Mesenchymal stem cell (in vitro differentiated cells and primary cell): ENCODE measurements at regions not wholly inside any gene's neighbourhood (a gene's known extent, or its start where the extent isn't known, plus 50 kb on each side); places are given as distances from the start of the nearest gene placed in this dataset.

Experiments used
- DNase-seq: peaks from one replicate; pipeline ENCODE4 v3.0.0-alpha.2; 2013
- H2AFZ ChIP-seq: one replicate; pipeline ENCODE4 v1.6.1; 2013; ENCODE audit warnings: low read depth, mild to moderate bottlenecking, control low read depth, inconsistent platforms, low read length, moderate library complexity
- H2AK5ac ChIP-seq: 2 replicates; pipeline ENCODE4 v1.6.1; 2013; ENCODE audit warnings: low read length, moderate library complexity, mild to moderate bottlenecking, inconsistent platforms; ENCODE audit not compliant: severe bottlenecking
- H2BK120ac ChIP-seq: one replicate; pipeline ENCODE4 v1.6.1; 2013; ENCODE audit warnings: low read depth, mild to moderate bottlenecking, inconsistent platforms, low read length, moderate library complexity
- H2BK12ac ChIP-seq, 2 experiments: one replicate each; pipeline ENCODE4 v1.6.1; 2013; ENCODE audit warnings: inconsistent platforms in 2 of 2, low read length in 2 of 2, mild to moderate bottlenecking in 2 of 2, moderate library complexity in 2 of 2, control low read depth in 1 of 2
- H2BK15ac ChIP-seq: one replicate; pipeline ENCODE4 v1.6.1; 2013; ENCODE audit warnings: mild to moderate bottlenecking, low read depth, inconsistent platforms; ENCODE audit not compliant: poor library complexity, severe bottlenecking
- H2BK5ac ChIP-seq: 2 replicates; pipeline ENCODE4 v1.6.1; 2013; ENCODE audit warnings: low read depth, mild to moderate bottlenecking, low read length, control low read depth, inconsistent platforms; ENCODE audit not compliant: poor library complexity, severe bottlenecking
- H3K14ac ChIP-seq, 2 experiments: one replicate each; pipeline ENCODE4 v1.6.1; 2013; ENCODE audit warnings: inconsistent platforms in 2 of 2, low read length in 2 of 2, control low read depth in 1 of 2, mild to moderate bottlenecking in 1 of 2, moderate library complexity in 1 of 2
- H3K18ac ChIP-seq, 2 experiments: one replicate each; pipeline ENCODE4 v1.6.1; 2013; ENCODE audit warnings: inconsistent platforms in 2 of 2, low read length in 2 of 2, control low read depth in 1 of 2, low read depth in 1 of 2, mild to moderate bottlenecking in 1 of 2
- H3K23ac ChIP-seq, 2 experiments: one replicate each; pipeline ENCODE4 v1.6.1; 2013; ENCODE audit warnings: inconsistent platforms in 2 of 2, low read length in 2 of 2, mild to moderate bottlenecking in 2 of 2, moderate library complexity in 2 of 2, control low read depth in 1 of 2
- H3K27ac ChIP-seq: 2 replicates; pipeline ENCODE4 v1.5.1; 2013; ENCODE audit warnings: mild to moderate bottlenecking, moderate library complexity, low read length, control low read depth, inconsistent platforms; ENCODE audit not compliant: poor library complexity, severe bottlenecking
- H3K27me3 ChIP-seq, 2 experiments: 2 replicates each; pipeline versions ENCODE4 v1.6.1 to v1.7.0; 2013; ENCODE audit warnings: low read length in 2 of 2, mild to moderate bottlenecking in 2 of 2, moderate library complexity in 2 of 2, control low read depth in 1 of 2, inconsistent platforms in 1 of 2; ENCODE audit not compliant: control insufficient read depth in 1 of 2, insufficient read depth in 1 of 2
- H3K36me3 ChIP-seq, 2 experiments: 2 replicates each; pipeline versions ENCODE4 v1.6.1 to v1.7.0; 2013; ENCODE audit warnings: low read length in 2 of 2, control low read depth in 1 of 2, inconsistent platforms in 1 of 2, low read depth in 1 of 2, mild to moderate bottlenecking in 1 of 2; ENCODE audit not compliant: insufficient read depth in 2 of 2, control insufficient read depth in 1 of 2
- H3K4ac ChIP-seq, 2 experiments: one replicate each; pipeline ENCODE4 v1.6.1; 2013; ENCODE audit warnings: inconsistent platforms in 2 of 2, low read length in 2 of 2, mild to moderate bottlenecking in 2 of 2, moderate library complexity in 2 of 2, control low read depth in 1 of 2, low read depth in 1 of 2
- H3K4me1 ChIP-seq: 2 replicates; pipeline ENCODE4 v1.6.1; 2013; ENCODE audit warnings: low read depth, low read length, control low read depth; ENCODE audit not compliant: control insufficient read depth, insufficient read depth
- H3K4me2 ChIP-seq: 2 replicates; pipeline ENCODE4 v1.6.1; 2013; ENCODE audit warnings: low read length, mild to moderate bottlenecking, inconsistent platforms; ENCODE audit not compliant: poor library complexity, severe bottlenecking
- H3K4me3 ChIP-seq, 2 experiments: 2 replicates each; pipeline versions ENCODE4 v1.5.1 to v1.7.0; 2013; ENCODE audit warnings: low read length in 2 of 2, mild to moderate bottlenecking in 2 of 2, control low read depth in 1 of 2, low read depth in 1 of 2; ENCODE audit not compliant: insufficient read depth in 1 of 2
- H3K79me1 ChIP-seq: replicated peaks from 2 replicates; pipeline ENCODE4 v1.6.1; 2013; ENCODE audit warnings: mild to moderate bottlenecking, control low read depth, low read length, inconsistent platforms; ENCODE audit not compliant: poor library complexity, severe bottlenecking
- H3K9ac ChIP-seq: 2 replicates; pipeline ENCODE4 v1.7.0; 2013; ENCODE audit warnings: mild to moderate bottlenecking, low read length, moderate library complexity
- H3K9me3 ChIP-seq: 2 replicates; pipeline ENCODE4 v1.7.0; 2013; ENCODE audit warnings: mild to moderate bottlenecking, low read length; ENCODE audit not compliant: control insufficient read depth
- H4K8ac ChIP-seq: one replicate; pipeline ENCODE4 v1.6.1; 2013; ENCODE audit warnings: inconsistent platforms, mild to moderate bottlenecking, low read length, moderate library complexity
- H4K91ac ChIP-seq: one replicate; pipeline ENCODE4 v1.6.1; 2013; ENCODE audit warnings: mild to moderate bottlenecking, low read length, inconsistent platforms
- WGBS: methylation state at CpG from one replicate; pipeline ENCODE4 v1.1.7; 2013; ENCODE audit warnings: mixed read lengths; 5-methylcytosine and 5-hydroxymethylcytosine counted together

DNA sequence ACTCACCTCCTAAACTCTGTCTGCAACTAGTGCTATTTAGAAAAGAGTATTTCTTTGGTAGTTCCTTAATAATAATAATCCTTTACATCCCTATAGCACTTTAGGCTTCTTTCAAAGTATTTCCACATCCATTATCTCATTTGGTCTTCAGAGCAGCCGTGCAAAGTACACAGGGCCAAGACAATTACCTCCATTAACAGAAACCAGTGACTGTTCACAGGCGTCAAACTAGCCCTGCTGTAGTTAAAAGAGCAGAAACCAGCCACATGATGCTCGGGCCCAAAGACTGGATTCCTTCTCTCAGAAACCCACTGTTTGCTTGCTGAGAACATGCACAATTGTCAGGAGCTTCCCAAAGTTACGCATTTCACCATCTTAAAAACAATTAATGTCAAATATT, 396.0 kb upstream of the DAB1 start:
- H3K9ac ChIP-seq, result no peak overlapping the region
- H3K9me3 ChIP-seq, result no peaks in the 10 kb centered on the region
- no peak overlapping the region for H3K18ac ChIP-seq
- H2BK5ac ChIP-seq, result no peak overlapping the region
- no peaks in the 10 kb centered on the region for H3K36me3 ChIP-seq
- H3K4me3 ChIP-seq, result no peak overlapping the region
- H3K4ac ChIP-seq, result no peak overlapping the region
- no peak overlapping the region for H3K23ac ChIP-seq
- H2BK15ac ChIP-seq, result no peak overlapping the region
- H3K4me2 ChIP-seq, result no peak overlapping the region
- no peaks in the 10 kb centered on the region for H3K79me1 ChIP-seq
- H4K91ac ChIP-seq, result no peak overlapping the region
- H3K4me1 ChIP-seq, result no peaks in the 10 kb centered on the region
- no peak overlapping the region for H3K27ac ChIP-seq
- H2BK120ac ChIP-seq, result no peak overlapping the region
- H2AK5ac ChIP-seq, result no peak overlapping the region
- 26% methylated on average over 4 of the region's 4 CpGs for WGBS
- no peak overlapping the region for H2BK12ac ChIP-seq
- no peaks in the 10 kb centered on the region for H3K27me3 ChIP-seq
- no peak overlapping the region for H4K8ac ChIP-seq
- no peak overlapping the region for H3K14ac ChIP-seq
- H2AFZ ChIP-seq, result no peak overlapping the region
- DNase-seq, result no peak

DNA sequence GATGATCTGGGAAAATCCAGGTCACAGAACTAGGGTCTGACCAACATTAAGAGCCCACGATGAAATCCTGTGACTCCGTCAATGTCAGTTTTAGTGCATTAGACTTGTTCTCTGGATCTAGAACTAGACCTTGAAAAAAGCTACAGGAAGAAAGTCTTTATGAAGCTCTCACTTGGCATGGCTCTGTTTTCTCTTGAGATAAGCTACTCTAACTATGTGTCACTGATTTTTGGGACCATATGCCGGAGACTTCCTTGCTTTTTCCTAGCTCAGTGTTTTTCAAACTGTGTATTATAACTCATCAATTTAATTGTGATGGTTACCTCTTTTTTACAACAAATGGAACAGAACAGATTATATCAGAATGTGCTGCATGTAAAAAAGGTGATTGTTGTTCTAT, 379.7 kb upstream of the DAB1 start:
- 87% methylated on average over 3 of the region's 3 CpGs for WGBS
- no peak for DNase-seq

DNA sequence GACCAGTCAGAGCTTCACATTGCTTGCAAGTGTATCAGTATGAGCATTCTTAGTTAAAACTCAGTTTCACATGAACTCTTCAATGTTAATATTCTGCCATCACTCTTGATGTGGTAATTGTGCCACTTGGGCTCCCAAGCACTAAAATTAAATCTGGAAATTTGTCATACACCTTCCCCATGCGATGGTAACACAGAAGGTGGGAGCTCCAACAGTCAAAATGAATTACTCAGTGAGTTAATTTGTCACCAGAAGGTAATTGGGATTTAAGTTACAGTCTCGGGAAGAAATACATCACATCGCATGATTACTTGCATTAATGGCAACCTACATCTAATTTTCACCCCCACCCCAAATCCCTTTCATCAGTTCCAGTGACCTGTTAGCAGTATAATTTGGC, 376.5 kb upstream of the DAB1 start:
- Histone ChIP-seq H3K36me3 (no peaks in the 10 kb centered on the region), H2BK12ac (no peak overlapping the region), H3K9me3 (no peaks in the 10 kb centered on the region), H3K27ac (no peak overlapping the region), H2BK15ac (no peak overlapping the region), H3K4me3 (no peak overlapping the region), H3K4me1 (no peaks in the 10 kb centered on the region), H2BK5ac (no peak overlapping the region), H3K23ac (no peak overlapping the region), H2AFZ (no peak overlapping the region), H4K91ac (no peak overlapping the region), H3K4ac (no peak overlapping the region), H3K27me3 (no peaks in the 10 kb centered on the region), H3K79me1 (no peaks in the 10 kb centered on the region), H3K9ac (no peak overlapping the region), H3K18ac (no peak overlapping the region), H2BK120ac (no peak overlapping the region), H3K14ac (no peak overlapping the region), H2AK5ac (no peak overlapping the region), H3K4me2 (no peak overlapping the region), H4K8ac (no peak overlapping the region)
- 92% methylated on average over 2 of the region's 3 CpGs for WGBS
- DNase-seq, result no peak

More for the DNA sequence above, 379.7 kb upstream of the DAB1 start:
- Histone ChIP-seq H3K4ac (no peak overlapping the region), H3K23ac (no peak overlapping the region), H3K27ac (no peak overlapping the region), H3K4me1 (no peaks in the 10 kb centered on the region), H2AK5ac (no peak overlapping the region), H2BK15ac (no peak overlapping the region), H3K4me2 (no peak overlapping the region), H2BK12ac (no peak overlapping the region), H3K4me3 (no peak overlapping the region), H4K8ac (no peak overlapping the region), H3K14ac (no peak overlapping the region), H2AFZ (no peak overlapping the region), H2BK120ac (no peak overlapping the region), H3K18ac (no peak overlapping the region), H4K91ac (no peak overlapping the region), H3K9me3 (no peaks in the 10 kb centered on the region), H3K79me1 (no peaks in the 10 kb centered on the region), H3K36me3 (no peaks in the 10 kb centered on the region), H3K9ac (no peak overlapping the region), H2BK5ac (no peak overlapping the region), H3K27me3 (no peaks in the 10 kb centered on the region)

DNA sequence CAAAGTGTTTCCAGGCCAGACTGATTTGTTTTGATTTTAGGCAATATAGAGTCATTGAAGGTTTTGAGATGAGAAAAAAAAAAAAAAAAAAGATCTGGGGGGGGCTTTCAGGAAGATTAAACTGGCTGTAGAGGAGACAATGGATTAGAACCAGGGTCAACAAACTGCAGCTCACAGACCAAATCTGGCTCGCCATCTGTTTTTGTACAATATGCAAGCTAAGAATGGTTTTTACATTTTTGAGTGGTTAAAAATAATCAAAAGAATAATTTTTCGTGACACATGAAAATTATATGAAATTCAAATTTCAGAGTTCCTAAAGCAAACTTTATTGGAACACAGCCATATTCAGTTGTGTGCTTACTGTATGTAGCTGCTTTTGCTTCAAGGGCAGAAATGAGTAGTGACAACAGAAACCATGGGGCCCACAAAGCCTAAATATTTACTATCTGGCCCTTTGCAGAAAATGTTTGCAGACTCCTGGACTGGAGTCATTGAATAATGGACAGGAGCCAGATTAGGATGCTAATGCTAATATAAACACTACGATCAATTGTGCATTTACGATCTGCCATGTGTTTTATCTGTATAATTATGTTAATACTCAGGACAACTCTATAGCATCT, 375.7 kb upstream of the DAB1 start:
- no peak overlapping the region for H2BK12ac ChIP-seq
- no peaks in the 10 kb centered on the region for H3K4me1 ChIP-seq

More for the DNA sequence above, 375.7 kb upstream of the DAB1 start:
- WGBS, result no CpG with 5 or more reads among the region's 4 CpGs
- Histone ChIP-seq H3K9ac (no peak overlapping the region), H2BK120ac (no peak overlapping the region), H3K14ac (no peak overlapping the region), H3K4ac (no peak overlapping the region), H3K27ac (no peak overlapping the region), H3K4me3 (no peak overlapping the region), H3K27me3 (no peaks in the 10 kb centered on the region), H2AK5ac (no peak overlapping the region), H3K18ac (no peak overlapping the region), H3K9me3 (no peaks in the 10 kb centered on the region), H3K4me2 (no peak overlapping the region), H3K79me1 (no peaks in the 10 kb centered on the region), H2BK15ac (no peak overlapping the region), H4K8ac (no peak overlapping the region), H4K91ac (no peak overlapping the region), H2AFZ (no peak overlapping the region), H3K36me3 (no peaks in the 10 kb centered on the region), H3K23ac (no peak overlapping the region), H2BK5ac (no peak overlapping the region)
- DNase-seq, result no peak
